HEK293 (cell line): ENCODE measurements at regions not wholly inside any gene's neighbourhood (a gene's known extent, or its start where the extent isn't known, plus 50 kb on each side); places are given as distances from the start of the nearest gene placed in this dataset.
A peak's percentile ranks its signal among the peaks of the same experiment; 100 is the strongest.
"Not testable (repeated sequence)": the region's sequence is repeated elsewhere in the genome, so short reads cannot be mapped to it uniquely, and the experiment has no call there.

Experiments used
- CTCF ChIA-PET: fragments of 350-600 bp; formaldehyde crosslinking; extraction: SDS; loops from one replicate; lab custom pipeline; 2021; ENCODE audit warnings: antibody characterized with exemption; lab: Yijun Ruan, JAX
- POLR2A ChIA-PET: fragments of 300-600 bp; formaldehyde crosslinking; extraction: SDS; loops from one replicate; lab custom pipeline; 2020; ENCODE audit warnings: antibody characterized with exemption, inconsistent platforms; lab: Yijun Ruan, JAX
- H3K27ac ChIP-seq: fragments of 200-500 bp; sonication (Bioruptor generic); 2 replicates; pipeline ENCODE4 v1.5.1; 2014; ENCODE audit warnings: low read depth, low read length, control low read depth, inconsistent platforms; ENCODE audit errors: extremely low read depth
- H3K36me3 ChIP-seq, 2 experiments: fragments of 200-500 bp in 1 of 2; sonication (Bioruptor generic) in 1 of 2; 1 replicate in 1 of 2; 2 replicates in 1 of 2; pipeline ENCODE4 v1.5.1; 2014 to 2017; ENCODE audit warnings: inconsistent platforms in 2 of 2, low read length in 2 of 2; ENCODE audit not compliant: control insufficient read depth in 2 of 2, insufficient read depth in 1 of 2
- H3K4me1 ChIP-seq: fragments of 200-500 bp; sonication (Bioruptor generic); 2 replicates; pipeline ENCODE4 v1.5.1; 2014; ENCODE audit warnings: mild to moderate bottlenecking, low read length, inconsistent platforms; ENCODE audit not compliant: control insufficient read depth, insufficient read depth
- H3K4me3 ChIP-seq: 2 replicates; pipeline ENCODE4 v1.5.1; 2011; ENCODE audit warnings: low read depth, mild to moderate bottlenecking, control low read depth, low read length, moderate library complexity
- H3K9me3 ChIP-seq: fragments of 200-500 bp; sonication (Bioruptor generic); 2 replicates; pipeline ENCODE4 v1.5.1; 2014; ENCODE audit warnings: low read depth, low read length, inconsistent platforms; ENCODE audit not compliant: control insufficient read depth, insufficient read depth
- HOXA7 ChIP-seq: sonication (generic); formaldehyde crosslinking; IDR thresholded peaks from 2 replicates; pipeline ENCODE4 v1.8.1; 2022; ENCODE audit warnings: missing genetic modification reagents, borderline replicate concordance
- OVOL3 ChIP-seq: fragments of 450-650 bp; formaldehyde crosslinking; IDR thresholded peaks from 2 replicates; pipeline ENCODE4 v1.5.1; 2016; ENCODE audit warnings: missing biosample characterization, missing genetic modification characterization
- TCF7L2 ChIP-seq: IDR thresholded peaks from 2 replicates; pipeline ENCODE4 v1.6.1; 2011; ENCODE audit warnings: low read depth, mild to moderate bottlenecking, inconsistent platforms, low read length, moderate library complexity, borderline replicate concordance
- ZBTB17 ChIP-seq: fragments of 450-650 bp; formaldehyde crosslinking; IDR thresholded peaks from 2 replicates; pipeline ENCODE4 v1.5.1; 2016; ENCODE audit warnings: missing biosample characterization, missing genetic modification characterization
- ZFP69B ChIP-seq: fragments of 450-650 bp; formaldehyde crosslinking; IDR thresholded peaks from 2 replicates; pipeline ENCODE4 v1.5.1; 2016; ENCODE audit warnings: missing biosample characterization, missing genetic modification characterization
- ZNF10 ChIP-seq: fragments of 450-650 bp; formaldehyde crosslinking; IDR thresholded peaks from 2 replicates; pipeline ENCODE4 v1.5.1; 2017; ENCODE audit warnings: missing biosample characterization, missing genetic modification characterization
- ZNF133 ChIP-seq: fragments of 450-650 bp; formaldehyde crosslinking; IDR thresholded peaks from 2 replicates; pipeline ENCODE4 v1.5.1; 2016; ENCODE audit warnings: missing biosample characterization, missing genetic modification characterization
- ZNF239 ChIP-seq: fragments of 450-650 bp; formaldehyde crosslinking; IDR thresholded peaks from 2 replicates; pipeline ENCODE4 v1.5.1; 2016; ENCODE audit warnings: missing biosample characterization, missing genetic modification characterization
- ZNF24 ChIP-seq: fragments of 450-650 bp; formaldehyde crosslinking; IDR thresholded peaks from 2 replicates; pipeline ENCODE4 v1.5.1; 2016; ENCODE audit warnings: missing biosample characterization, missing genetic modification characterization
- ZNF248 ChIP-seq: fragments of 450-650 bp; formaldehyde crosslinking; IDR thresholded peaks from 2 replicates; pipeline ENCODE4 v1.5.1; 2017; ENCODE audit warnings: missing biosample characterization, missing genetic modification characterization
- ZNF473 ChIP-seq: fragments of 450-650 bp; formaldehyde crosslinking; IDR thresholded peaks from 2 replicates; pipeline ENCODE4 v1.5.1; 2017; ENCODE audit warnings: missing biosample characterization, missing genetic modification characterization
- ZNF501 ChIP-seq: fragments of 450-650 bp; formaldehyde crosslinking; IDR thresholded peaks from 2 replicates; pipeline ENCODE4 v1.5.1; 2016; ENCODE audit warnings: missing biosample characterization, missing genetic modification characterization
- ZNF510 ChIP-seq: fragments of 450-650 bp; formaldehyde crosslinking; IDR thresholded peaks from 2 replicates; pipeline ENCODE4 v1.5.1; 2018; ENCODE audit warnings: mild to moderate bottlenecking, missing genetic modification characterization, missing biosample characterization; ENCODE audit not compliant: insufficient replicate concordance
- ZNF560 ChIP-seq: fragments of 450-650 bp; formaldehyde crosslinking; IDR thresholded peaks from 2 replicates; pipeline ENCODE4 v1.5.1; 2017; ENCODE audit warnings: missing biosample characterization, missing genetic modification characterization, borderline replicate concordance
- ZNF585B ChIP-seq: fragments of 450-650 bp; formaldehyde crosslinking; IDR thresholded peaks from 2 replicates; pipeline ENCODE4 v1.5.1; 2016; ENCODE audit warnings: missing biosample characterization, missing genetic modification characterization
- ZNF777 ChIP-seq: fragments of 450-650 bp; formaldehyde crosslinking; IDR thresholded peaks from 2 replicates; pipeline ENCODE4 v1.5.1; 2017; ENCODE audit warnings: missing biosample characterization, missing genetic modification characterization, borderline replicate concordance
- ZNF785 ChIP-seq: fragments of 450-650 bp; formaldehyde crosslinking; IDR thresholded peaks from 2 replicates; pipeline ENCODE4 v1.5.1; 2016; ENCODE audit warnings: missing biosample characterization, missing genetic modification characterization
- ZSCAN16 ChIP-seq: fragments of 450-650 bp; formaldehyde crosslinking; IDR thresholded peaks from 2 replicates; pipeline ENCODE4 v1.5.1; 2016; ENCODE audit warnings: missing biosample characterization, missing genetic modification characterization
- ZSCAN5A ChIP-seq: fragments of 450-650 bp; formaldehyde crosslinking; IDR thresholded peaks from 2 replicates; pipeline ENCODE4 v1.5.1; 2016; ENCODE audit warnings: missing biosample characterization, missing genetic modification characterization
- TF ChIP-seq, protein P1 (sequence below): fragments of 450-650 bp; formaldehyde crosslinking; optimal IDR thresholded peaks from 2 replicates; pipeline ENCODE3; 2016; ENCODE audit warnings: missing biosample characterization, mild to moderate bottlenecking, missing genetic modification characterization
- TF ChIP-seq, protein P2 (sequence below): fragments of 450-650 bp; formaldehyde crosslinking; IDR thresholded peaks from 2 replicates; pipeline ENCODE4 v1.5.1; 2016; ENCODE audit warnings: missing biosample characterization, missing genetic modification characterization

GRCh38 chr6:163862701-163863100 is 448.2 kb downstream of the QKI start (continued):
- TF ChIP-seq ZSCAN5A (tag by site-specific recombination) (no peak), ZNF501 (tag by site-specific recombination) (no peak)

DNA sequence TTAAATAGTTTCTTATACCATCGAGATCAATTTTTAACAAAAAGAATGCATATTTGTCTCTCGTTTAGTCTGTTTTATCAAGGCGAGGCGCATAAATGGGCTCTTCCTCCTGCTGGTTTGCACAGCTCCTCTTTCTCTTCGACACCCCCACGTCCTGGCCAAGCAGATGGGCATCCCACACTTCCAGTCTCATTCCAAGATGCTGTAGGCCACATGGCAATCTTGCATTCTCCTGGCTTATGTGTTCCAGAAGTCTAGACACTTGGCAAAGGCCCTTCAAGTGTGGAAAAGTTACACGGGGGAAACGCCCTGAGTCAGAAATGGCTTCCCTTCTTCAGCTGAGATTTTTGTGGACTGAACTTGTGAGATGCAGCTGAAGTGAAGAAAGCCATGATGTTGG is 447.1 kb downstream of the QKI start:
- no peaks in the 10 kb centered on the region for H3K4me1 ChIP-seq
- POLR2A ChIA-PET: no interaction called here
- H3K36me3 ChIP-seq: no peaks in the 10 kb centered on the region
- no peak overlapping the region for H3K27ac ChIP-seq
- TF ChIP-seq ZNF473: no peak
- TF ChIP-seq ZBTB17 (tag by site-specific recombination): no peak
- no peak for TF ChIP-seq ZNF510 (tag by site-specific recombination)
- TF ChIP-seq HOXA7 (CRISPR knock-in tag): no peak
- TF ChIP-seq ZNF239 (tag by site-specific recombination): no peak
- TF ChIP-seq, protein P1, sequence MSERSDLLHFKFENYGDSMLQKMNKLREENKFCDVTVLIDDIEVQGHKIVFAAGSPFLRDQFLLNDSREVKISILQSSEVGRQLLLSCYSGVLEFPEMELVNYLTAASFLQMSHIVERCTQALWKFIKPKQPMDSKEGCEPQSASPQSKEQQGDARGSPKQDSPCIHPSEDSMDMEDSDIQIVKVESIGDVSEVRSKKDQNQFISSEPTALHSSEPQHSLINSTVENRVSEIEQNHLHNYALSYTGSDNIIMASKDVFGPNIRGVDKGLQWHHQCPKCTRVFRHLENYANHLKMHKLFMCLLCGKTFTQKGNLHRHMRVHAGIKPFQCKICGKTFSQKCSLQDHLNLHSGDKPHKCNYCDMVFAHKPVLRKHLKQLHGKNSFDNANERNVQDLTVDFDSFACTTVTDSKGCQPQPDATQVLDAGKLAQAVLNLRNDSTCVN: no peak
- TF ChIP-seq ZNF10 (tag by site-specific recombination): no peak
- TF ChIP-seq ZNF777: no peak
- no peak for TF ChIP-seq ZSCAN16 (tag by site-specific recombination)
- TF ChIP-seq, protein P2, sequence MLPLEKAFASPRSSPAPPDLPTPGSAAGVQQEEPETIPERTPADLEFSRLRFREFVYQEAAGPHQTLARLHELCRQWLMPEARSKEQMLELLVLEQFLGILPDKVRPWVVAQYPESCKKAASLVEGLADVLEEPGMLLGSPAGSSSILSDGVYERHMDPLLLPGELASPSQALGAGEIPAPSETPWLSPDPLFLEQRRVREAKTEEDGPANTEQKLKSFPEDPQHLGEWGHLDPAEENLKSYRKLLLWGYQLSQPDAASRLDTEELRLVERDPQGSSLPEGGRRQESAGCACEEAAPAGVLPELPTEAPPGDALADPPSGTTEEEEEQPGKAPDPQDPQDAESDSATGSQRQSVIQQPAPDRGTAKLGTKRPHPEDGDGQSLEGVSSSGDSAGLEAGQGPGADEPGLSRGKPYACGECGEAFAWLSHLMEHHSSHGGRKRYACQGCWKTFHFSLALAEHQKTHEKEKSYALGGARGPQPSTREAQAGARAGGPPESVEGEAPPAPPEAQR (tag by site-specific recombination): no peak
- no peak for TF ChIP-seq OVOL3 (tag by site-specific recombination)
- TF ChIP-seq ZNF24 (tag by site-specific recombination): no peak
- TF ChIP-seq ZNF785 (tag by site-specific recombination): no peak
- TF ChIP-seq ZNF560 (tag by site-specific recombination): no peak
- TF ChIP-seq ZNF133 (tag by site-specific recombination): no peak
- TF ChIP-seq ZNF585B: no peak
- TF ChIP-seq ZNF248: no peak
- TF ChIP-seq, all 188 proteins: peak for 0
- CTCF ChIA-PET: no interaction called here
- H3K9me3 ChIP-seq: no peaks in the 10 kb centered on the region
- H3K4me3 ChIP-seq: no peak overlapping the region

DNA sequence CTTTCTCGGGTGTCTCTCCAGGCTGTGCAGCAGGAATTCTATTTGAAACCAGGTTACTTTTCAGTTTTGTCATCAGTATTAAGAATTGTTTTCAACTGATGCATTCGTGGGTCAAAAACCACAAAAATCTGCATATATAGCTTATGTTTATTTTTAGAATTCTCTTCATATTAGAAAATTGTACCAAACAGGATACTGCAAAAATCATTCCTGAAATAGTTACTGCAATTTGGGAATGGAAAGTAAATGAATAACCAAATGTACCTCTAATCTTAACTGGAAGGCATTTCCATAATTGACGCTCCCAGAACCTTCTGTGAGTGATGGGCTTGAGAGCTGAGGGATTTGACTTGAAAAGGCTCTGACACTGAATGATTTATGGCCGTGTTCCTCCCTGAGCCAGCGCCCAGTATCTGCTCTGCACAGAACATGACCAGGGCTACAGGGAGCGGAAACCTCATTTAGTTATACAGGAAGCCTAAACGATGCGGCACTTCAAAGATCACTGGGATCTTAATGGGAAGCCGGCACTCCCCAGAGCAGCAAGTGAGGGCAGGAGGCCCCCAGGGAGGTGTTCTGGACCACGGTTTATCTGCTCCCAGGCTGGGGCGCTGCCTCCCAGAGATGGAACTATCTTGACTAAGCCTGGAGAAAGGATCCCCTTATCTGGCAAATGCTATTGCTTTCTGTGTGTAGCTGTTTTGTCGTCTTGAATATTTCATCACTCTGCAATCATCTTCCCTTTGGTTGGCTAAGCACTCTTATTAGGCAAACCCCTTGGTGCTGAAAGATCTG is 446.0 kb downstream of the QKI start:
- Histone ChIP-seq H3K36me3 (no peaks in the 10 kb centered on the region), H3K4me3 (no peak overlapping the region), H3K9me3 (no peaks in the 10 kb centered on the region), H3K27ac (no peak overlapping the region), H3K4me1 (no peaks in the 10 kb centered on the region)
- TF ChIP-seq ZFP69B (tag by site-specific recombination): no peak
- TF ChIP-seq TCF7L2: peak; percentile 93
- POLR2A ChIA-PET: interaction anchor here (0.6 to 0.7 kb wide), 2 partner anchors 162 to 207 kb away, joined by 3 read pairs; no protein-coding TSS in a partner anchor
- CTCF ChIA-PET: interaction anchor here (0.7 kb wide), 1 partner anchor 13 kb away, joined by 3 read pairs; no protein-coding TSS in a partner anchor

DNA sequence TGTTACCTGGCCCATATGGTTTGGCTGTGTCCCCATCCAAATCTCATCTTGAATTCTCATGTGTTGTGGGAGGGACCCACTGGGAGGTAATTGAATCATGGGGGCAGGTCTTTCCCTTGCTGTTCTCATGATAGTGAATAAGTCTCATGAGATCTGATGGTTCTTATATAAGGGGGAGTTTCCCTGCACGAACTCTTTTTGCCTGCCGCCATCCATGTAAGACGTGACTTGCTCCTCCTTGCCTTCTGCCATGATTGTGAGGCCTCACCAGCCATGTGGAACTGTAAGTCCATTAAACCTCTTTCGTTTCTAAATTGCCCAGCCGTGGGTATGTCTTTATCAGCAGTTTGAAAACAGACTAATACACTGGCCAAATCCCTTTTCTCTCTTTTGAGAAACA is 444.4 kb downstream of the QKI start:
- POLR2A ChIA-PET: not testable (repeated sequence)

More for the DNA sequence above, 444.4 kb downstream of the QKI start:
- H3K4me3 ChIP-seq, H3K9me3 ChIP-seq, H3K27ac ChIP-seq, CTCF ChIA-PET, H3K36me3 ChIP-seq, H3K4me1 ChIP-seq: not testable (repeated sequence)
